NCI-H2196 (cell line): ENCODE measurements at regions not wholly inside any gene's neighbourhood (a gene's known extent, or its start where the extent isn't known, plus 50 kb on each side); places are given as distances from the start of the nearest gene placed in this dataset.

Experiments used
- DNase-seq: peaks from one replicate; lab custom pipeline; 2025; ENCODE audit not compliant: unreplicated experiment; lab: John Stamatoyannopoulos, UW

DNA sequence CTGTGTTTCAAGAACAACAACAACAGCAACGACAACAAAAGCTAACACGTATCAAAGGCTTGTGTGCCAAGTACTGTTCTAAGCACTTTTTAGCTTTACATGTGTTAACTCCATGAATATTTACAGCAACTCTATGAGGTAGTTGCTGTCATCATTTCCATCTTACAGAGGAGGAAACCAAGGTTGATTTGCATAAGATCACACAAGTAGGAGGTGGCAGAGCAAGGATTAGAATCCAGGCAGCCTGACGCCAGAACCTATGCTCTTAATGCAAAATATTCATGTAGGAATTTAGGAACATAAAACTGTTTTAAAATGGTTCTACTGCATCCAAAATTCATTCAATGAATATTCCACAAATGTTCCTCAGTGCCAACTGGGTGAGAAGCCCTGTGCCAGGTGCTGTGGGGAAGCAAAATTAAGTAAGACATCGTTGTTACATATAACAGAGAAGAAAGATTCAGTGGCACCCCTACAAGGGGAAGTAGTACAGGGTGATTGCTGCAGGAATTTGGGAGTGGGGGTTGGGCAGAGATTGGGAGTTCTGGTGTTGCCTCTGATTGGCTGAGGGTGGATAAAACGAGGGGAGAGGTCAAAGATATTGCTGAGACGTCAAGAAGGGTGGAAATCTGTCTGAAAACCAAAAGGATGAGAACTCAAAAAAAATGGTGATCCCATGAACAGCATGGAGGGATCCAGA lies 86.1 kb upstream of the ARHGAP20 start:
- DNase-seq = no peak

DNA sequence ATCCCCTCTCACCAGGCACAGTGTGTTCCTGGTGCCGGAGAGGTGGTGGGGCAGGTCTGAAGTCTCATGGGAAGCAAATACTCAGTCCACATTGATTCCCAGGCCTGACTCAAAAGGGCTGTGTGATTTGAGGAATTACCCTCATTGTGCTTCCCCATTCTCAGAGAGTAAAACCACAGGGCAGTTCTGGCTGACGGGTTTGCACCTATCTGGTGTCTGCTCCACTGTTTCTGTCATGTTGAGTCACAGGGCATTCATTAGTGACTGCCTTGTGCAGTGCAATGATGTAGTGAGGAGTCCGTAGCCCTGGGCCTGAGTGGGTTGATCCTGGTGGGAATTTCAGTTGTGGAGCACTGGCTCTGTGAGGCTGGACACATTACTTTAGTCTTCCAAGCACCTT lies 85.2 kb upstream of the ARHGAP20 start:
- no peak for DNase-seq

DNA sequence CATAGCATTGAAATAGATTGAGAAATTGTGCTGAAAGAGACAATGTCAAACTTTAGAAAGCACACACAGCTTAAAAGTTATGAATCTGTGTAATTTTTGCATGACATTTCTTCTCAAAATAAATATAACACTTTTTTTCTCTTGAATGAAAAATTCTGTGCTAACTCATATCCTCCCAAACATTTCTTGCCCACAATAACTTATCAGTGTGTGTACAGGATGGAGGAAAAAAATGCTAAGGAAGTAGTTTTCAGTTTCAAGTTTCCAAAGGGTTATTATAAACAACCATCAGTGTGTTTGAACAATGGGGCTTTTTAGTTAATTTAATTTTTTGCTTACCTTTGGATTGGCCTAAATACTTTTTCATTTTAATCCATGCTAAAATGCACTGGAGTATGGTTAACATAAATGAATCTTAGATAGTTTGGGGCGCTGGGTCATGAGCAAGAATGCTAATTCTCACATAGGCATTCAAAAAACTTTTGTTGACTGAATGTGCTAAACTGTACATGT lies 82.9 kb upstream of the ARHGAP20 start:
- DNase-seq = no peak

DNA sequence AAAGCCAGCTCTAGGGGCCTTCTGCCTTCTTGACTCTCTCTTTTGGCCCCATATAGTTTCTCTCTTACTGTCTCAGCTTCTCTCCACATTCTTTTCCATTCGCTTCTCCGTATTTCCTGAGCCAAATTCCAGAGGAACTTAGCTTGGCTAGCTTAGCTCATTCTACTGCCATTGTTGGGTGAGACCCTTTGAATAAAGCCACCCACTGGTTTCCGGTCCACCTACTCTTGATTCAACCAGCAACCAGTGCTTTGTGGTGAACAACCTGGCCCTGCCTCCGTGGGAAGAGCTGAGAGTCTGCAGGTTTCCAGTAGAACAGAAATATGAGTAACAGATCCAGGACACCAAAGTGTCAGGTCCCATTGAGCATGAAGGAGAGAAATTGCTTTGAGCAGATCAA lies 81.3 kb upstream of the ARHGAP20 start:
- no peak for DNase-seq

DNA sequence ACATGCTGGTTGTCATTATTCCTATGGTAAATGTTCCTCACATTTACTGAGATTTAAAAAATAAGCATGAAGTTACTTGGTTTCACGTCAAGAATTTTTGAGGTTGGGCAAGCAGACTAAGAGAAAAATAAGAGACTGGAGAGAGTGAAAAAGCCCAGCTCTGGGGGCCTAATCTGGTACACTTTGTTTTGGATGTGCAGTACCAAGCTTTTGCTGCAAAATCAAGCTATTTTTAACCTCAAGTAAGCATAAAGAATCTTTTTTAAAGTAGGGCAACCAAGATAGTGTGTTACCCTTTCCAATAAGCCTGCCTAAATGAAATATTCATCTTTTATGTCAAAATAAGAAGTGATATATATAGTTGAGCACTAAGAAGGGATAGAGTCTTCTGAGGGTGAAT lies 79.4 kb upstream of the ARHGAP20 start:
- DNase-seq = no peak

DNA sequence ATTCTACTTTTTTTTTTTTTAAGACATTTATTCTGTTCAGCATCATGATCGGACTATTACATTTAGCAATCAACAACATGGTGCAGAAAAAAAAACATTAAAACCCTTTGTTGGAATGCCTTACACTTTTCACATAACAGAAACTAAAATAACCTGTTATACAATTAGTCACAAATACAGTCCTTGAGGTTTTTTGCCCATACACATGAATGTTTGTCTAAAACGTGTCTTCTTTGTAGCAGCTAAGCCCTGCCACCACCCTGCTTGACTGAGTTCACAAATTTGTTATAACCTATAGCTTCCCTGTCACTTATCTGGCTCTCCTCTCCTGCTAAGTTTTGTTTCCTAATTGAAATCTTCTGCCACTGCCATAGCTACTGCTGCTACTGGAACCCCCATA lies 75.4 kb upstream of the ARHGAP20 start:
- no peak for DNase-seq

DNA sequence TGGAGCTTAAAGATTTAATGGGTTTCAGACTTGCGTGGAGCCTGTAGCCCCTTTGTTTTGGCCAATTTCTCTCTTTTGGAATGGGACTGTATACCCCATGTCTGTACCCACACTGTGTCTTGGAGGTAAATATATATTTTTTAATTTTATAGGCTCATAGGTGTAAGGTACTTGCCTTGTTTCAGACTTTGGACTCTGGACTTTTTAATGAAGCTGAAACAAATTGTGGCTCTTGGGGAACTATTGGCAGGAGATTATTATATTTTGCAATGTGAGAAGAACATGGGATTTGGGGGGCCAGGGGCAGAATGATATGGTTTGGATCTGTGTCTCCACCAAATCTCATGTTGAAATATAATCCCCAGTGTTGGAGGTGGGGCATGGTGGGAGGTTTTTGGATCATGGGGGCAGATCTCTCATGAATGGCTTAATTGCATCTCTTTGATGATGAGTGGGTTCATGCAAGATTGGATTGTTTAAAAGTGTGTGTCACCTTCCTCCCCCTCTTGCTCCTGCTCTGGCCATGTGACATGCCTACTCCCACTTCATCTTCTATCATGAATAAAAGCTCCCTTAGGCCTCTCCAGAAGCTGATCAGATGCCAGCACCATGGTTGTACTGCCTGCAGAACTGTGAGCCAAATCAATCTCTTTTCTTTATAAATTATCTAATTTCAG lies 74.1 kb upstream of the ARHGAP20 start:
- DNase-seq = no peak

DNA sequence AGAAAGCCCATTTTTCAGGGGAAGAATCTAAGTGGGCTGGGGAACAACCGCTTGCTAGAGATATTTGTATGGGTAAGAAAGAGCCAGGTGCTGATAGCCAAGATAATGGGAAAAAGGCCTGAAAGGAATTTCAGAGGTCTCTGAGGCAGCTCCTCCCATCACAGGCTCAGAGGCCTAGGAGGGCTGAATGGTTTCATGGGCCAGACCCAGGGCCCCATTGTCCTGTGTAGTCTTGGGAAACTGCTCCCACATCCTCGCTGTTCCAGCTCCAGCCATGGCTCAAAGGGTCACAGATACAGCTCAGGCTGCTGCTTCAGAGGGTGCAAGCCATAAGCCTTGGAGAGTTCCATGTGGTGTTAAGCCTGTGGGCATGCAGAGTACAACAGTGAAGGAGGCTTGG lies 73.2 kb upstream of the ARHGAP20 start:
- no peak for DNase-seq

DNA sequence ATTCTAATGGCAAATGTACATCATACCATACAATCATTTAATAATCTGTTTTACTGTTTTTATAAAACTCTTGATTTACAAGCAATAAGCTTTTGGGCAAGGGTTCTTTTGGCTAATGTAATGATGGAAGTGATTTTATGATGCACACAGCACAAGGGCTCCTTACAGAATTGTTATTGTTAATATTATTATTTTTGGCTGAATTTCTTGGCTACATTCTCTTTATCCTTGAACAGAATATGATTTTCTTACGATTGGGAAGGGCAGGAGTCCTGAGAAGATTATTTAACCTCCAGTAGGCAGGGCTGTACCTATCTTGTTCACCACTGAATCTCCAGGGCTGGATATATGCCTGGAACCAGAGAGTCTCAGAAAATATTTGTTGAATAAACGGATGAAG lies 70.4 kb upstream of the ARHGAP20 start:
- no peak for DNase-seq

DNA sequence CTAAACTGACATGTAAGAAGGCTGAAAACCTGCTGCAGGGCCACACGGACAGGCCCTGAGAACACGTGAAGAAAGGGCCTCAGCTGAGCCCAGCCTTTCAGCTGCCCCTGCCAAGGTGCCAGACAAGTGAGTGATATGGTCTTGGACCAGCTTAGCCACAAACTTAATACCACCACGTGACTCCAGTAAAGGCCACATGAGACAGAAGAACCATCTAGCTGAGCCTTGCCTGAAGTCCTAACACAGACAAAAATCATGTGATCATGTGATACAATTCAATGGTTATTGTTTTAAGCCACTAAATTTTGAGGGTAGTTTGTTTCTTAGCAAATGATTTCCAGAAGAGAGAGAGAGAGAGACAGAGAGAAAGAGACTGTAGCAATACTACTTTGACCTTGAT lies 66.9 kb upstream of the ARHGAP20 start:
- DNase-seq = no peak

DNA sequence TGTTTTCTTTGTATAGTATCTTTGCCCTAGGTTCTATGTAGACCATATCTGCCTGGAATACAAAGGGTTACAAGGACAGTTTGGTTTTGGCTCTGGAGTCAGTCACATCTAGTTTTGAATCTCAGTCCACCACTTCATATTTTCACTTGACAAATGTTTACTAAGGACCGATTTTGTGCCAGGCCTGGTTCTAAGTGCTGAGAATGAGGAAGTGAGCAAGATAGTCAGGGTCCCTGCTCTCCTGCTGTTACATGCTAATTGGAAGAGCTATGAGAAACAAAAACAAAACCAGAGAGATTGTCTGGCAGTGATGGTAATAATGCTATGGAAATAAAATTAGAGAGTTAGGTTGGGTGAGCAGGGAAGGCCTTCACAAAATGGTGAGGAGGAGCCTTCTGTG lies 66.1 kb upstream of the ARHGAP20 start:
- no peak for DNase-seq

DNA sequence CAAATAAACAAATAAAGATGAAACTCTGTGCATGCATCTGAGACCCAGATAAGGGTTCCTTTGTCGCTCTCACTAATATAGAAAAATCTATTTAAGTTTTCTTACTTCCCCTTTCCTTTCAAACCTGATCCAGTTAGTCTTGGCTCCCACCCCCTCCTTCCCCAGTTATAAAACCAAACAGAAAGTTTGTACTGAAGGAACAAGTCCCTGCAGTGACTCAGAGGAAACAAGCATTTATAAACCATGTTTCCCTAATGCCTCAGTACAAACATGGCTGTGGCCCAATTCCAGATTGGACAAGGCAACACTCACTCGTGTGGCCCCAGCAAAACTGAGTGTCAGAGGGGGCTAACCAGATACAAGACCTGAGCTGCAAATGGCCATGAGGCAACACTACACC lies 65.5 kb upstream of the ARHGAP20 start:
- DNase-seq = no peak

DNA sequence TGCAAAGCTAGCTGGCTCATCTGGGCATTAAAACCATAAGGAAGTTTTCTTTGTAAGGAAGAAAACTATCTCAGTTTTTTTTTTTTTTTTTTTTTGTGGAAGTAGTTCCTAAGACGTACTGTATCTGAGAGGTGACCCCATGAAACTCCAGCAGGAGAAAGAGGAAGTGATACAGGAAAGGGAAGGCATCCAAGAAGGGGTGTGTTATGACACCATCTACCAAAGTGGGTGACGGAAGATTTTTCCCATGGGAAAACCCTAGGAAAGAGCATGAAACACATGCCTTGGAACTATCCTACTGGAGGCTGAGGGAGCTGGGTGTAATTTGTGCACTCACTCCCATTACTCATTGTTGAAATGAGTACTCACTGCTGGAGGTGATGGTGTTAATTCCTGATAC lies 63.8 kb upstream of the ARHGAP20 start:
- no peak for DNase-seq

DNA sequence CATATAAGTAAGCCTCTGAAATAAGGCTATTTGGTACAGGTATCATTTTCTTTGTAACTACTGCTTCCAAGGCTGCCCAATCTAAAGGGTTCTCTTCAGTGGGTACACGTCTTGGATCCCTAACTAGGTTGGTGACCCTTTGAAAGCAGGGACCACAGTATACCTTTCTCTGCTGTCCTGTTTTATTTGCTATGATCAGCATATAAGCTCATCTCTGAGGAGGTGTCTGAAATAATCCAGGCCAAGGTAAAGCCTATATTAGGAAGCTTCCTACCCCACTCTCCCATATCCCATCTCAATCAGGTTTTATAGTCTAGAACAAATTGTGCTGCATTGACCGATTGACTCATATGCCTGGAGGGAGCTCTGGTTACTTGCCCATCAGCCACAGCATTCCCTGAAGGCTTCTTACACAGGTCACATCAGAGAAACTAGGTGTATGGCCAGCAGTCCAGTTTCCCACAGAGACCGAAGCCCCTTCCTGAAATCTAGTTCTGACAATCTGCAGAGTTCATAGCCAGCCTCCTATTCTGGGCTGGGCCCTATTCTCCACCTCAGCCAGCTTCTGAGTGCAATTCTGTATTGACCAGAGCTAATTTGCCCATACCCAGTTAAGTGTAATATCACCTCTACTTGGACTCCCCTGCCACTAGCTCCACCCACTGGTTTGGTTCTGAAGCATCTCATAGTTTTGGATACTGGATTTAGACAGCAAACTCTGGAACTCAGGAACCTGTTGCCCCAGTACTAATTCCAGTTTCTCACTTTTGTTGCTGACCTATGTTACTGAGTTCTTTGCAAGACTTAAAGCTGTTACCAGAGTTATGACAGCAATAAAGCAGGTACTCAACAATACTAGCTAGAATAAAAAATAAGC lies 62.1 kb upstream of the ARHGAP20 start:
- no peak for DNase-seq

DNA sequence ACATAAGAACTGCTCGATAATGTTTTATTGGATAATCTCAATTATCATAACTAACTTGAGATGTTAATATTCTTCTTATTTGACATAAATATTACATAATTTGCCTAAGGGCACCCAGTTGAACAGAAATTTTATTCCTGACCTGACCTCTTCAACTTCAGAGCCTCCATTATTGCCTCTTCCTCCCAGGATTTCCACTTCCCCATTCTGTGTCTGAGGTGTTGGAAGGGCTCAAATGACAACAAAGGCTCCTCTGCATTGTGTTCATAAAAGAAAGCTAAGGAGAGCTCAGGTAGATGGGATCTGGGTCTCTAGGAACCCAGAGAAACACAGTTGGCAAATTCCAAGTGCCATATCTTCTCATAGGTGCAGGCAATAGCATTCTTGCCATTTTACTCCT lies 61.2 kb upstream of the ARHGAP20 start:
- no peak for DNase-seq

DNA sequence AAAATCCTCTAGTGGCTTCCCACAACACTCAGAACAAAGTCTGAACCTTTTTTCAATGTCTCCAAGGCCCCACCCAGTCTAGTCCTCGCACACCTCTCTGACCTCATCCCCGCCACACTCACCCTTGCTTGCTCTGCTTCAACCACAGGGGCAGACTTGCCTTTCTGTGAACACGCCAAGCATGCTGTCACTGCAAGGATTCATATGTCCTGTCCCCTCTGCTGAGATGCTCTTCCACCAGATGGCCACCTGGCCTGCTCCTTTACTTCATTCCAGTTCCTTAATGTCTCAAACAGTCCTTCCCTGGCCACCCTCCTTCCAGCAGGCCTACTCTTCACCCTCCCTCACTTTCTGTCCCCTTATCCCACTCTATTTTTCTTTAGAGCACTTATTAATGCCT lies 60.6 kb upstream of the ARHGAP20 start:
- DNase-seq = no peak

DNA sequence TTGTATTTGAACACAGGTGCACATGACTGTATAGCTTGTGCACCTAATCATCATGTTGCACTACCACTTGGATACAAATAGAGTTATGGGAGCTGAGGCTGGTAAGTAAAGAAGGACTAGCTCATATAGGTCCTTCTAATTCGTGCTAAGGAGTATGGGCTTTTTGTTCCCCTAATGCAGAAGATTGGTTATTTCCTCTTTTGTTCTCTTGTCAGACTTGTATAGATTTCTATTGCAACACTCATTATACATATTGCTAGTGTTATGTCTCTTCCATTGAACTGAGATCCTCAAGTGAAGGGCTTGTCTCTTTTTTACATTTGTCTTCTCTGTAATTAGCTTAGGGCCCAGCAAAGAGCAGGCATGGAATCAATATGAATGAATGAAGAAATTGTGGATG lies 54.1 kb upstream of the ARHGAP20 start:
- no peak for DNase-seq

DNA sequence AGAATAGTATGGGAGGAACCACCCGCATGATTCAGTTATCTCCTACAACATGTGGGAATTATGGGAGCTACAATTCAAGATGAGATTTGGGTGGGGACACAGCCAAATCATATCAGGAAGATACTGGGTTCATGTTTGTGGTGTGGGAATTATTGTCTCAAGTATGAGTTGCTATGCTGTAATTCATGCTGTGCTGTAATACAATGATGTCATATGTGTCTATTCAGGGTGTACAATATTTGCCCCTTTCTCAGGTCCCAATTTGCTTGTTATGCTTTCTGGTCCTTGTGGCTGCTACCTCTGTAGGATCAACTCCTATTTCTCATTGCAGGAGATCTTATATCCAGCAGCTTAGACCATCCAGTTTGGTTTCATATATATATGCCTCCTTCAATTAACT lies 52.2 kb upstream of the ARHGAP20 start:
- DNase-seq = no peak

DNA sequence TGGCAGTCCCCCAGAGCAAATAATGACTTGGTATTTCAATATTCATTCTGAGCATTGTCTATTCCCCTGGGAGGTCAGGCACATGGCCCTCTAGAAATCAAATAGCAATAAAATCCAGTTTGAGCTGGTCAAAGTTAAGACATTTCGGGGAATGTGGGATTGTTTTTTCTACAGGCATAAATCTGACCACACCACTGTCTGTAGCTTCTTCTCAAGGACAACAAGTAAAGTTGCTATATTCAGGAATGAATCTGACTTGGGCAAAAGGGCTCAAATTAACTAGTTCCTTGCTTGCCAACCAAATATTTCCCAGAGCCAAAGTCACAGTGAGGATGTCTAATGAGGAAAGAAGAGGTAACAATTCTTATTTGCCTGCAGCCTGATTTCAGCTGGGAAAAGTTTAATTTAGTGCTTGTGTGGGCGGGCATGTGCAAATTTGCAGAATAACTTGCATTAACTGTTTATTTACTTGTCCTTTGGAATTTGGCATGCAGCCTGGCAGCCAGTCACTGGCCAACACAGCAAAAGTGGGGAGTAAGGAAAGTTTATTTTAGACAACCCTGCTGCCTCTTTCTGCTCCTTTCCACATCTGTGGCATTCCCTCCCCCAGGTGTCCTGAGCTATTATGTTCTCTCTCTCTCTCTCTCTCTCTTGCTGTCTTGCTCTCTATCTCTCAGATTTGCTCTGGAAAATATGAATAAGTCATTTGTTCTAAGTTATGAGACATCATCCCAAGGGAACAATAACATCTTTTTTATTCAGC lies 51.2 kb upstream of the ARHGAP20 start:
- no peak for DNase-seq

DNA sequence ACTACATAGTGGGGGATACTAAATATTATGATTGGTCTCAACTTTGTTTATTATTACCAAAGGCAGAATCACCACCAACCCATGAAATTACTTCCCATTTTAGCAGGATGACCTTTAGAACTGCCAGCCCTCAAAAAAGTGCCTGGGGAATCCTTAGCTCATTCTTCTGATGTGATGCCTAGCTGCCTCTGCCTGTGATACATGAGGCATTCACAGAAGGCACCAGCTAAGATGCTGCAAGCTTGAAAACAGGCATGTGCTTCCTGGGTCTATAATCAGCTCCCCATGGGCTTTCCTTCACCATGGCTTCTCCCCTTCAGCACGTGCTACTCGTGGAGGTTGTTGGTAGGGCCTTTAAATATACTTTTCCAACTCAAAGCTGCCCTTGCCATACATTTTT lies 50.4 kb upstream of the ARHGAP20 start:
- DNase-seq = no peak
